GM23338 (cell line): ENCODE measurements at regions not wholly inside any gene's neighbourhood (a gene's known extent, or its start where the extent isn't known, plus 50 kb on each side); places are given as distances from the start of the nearest gene placed in this dataset.

ENCODE experiments used
- ATAC-seq: fragments of 200-7000 bp; cut with Tn5 transposase; 3 replicates; pipeline ENCODE4 v1.9.1; 2020
- DNase-seq: peaks from one replicate; pipeline ENCODE4 v3.0.0-alpha.2; 2015; ENCODE audit warnings: low spot score
- H2AFZ ChIP-seq: fragments of 200-600 bp; sonication (generic); 2 replicates; pipeline ENCODE4 v1.8.0; 2016; ENCODE audit warnings: antibody characterized with exemption, mild to moderate bottlenecking, moderate library complexity
- H3F3A ChIP-seq: fragments of 200-600 bp; sonication (generic); replicated peaks from 2 replicates; pipeline ENCODE4 v1.8.0; 2017; ENCODE audit warnings: antibody characterized with exemption, mixed run types, low read depth
- H3K27ac ChIP-seq: fragments of 200-600 bp; sonication (generic); 2 replicates; pipeline ENCODE4 v1.6.1; 2016; ENCODE audit warnings: low read depth
- H3K27me3 ChIP-seq: fragments of 200-600 bp; sonication (generic); 2 replicates; pipeline ENCODE4 v1.8.0; 2016; ENCODE audit warnings: mild to moderate bottlenecking, mixed run types, moderate library complexity; ENCODE audit not compliant: insufficient read depth
- H3K36me3 ChIP-seq: fragments of 200-600 bp; sonication (generic); 2 replicates; pipeline ENCODE4 v1.8.0; 2016; ENCODE audit warnings: mild to moderate bottlenecking; ENCODE audit not compliant: insufficient read depth
- H3K4me1 ChIP-seq: fragments of 200-600 bp; sonication (generic); 2 replicates; pipeline ENCODE4 v1.8.0; 2016; ENCODE audit warnings: mild to moderate bottlenecking, moderate library complexity; ENCODE audit not compliant: insufficient read depth
- H3K4me2 ChIP-seq: fragments of 200-600 bp; sonication (generic); 2 replicates; pipeline ENCODE4 v1.7.1; 2017; ENCODE audit warnings: mixed run types
- H3K4me3 ChIP-seq: fragments of 200-600 bp; sonication (generic); 2 replicates; pipeline ENCODE4 v1.6.1; 2016; ENCODE audit warnings: mixed run types
- H3K79me2 ChIP-seq: fragments of 200-600 bp; sonication (generic); replicated peaks from 2 replicates; pipeline ENCODE4 v1.8.0; 2017; ENCODE audit warnings: mild to moderate bottlenecking; ENCODE audit not compliant: insufficient read depth
- H3K9me2 ChIP-seq: fragments of 200-600 bp; sonication (generic); 2 replicates; pipeline ENCODE4 v1.8.0; 2017; ENCODE audit not compliant: insufficient read depth
- H4K20me1 ChIP-seq: fragments of 200-600 bp; sonication (generic); replicated peaks from 2 replicates; pipeline ENCODE4 v1.8.0; 2017; ENCODE audit warnings: mild to moderate bottlenecking; ENCODE audit not compliant: insufficient read depth
- H3K27ac Mint-ChIP-seq: 2 replicates; pipeline ENCODE4 v1.8.0; 2020; ENCODE audit warnings: inconsistent platforms, mild to moderate bottlenecking, moderate library complexity, mixed read lengths
- H3K27me3 Mint-ChIP-seq: 3 replicates; pipeline ENCODE4 v1.8.0; 2022; ENCODE audit warnings: low read depth, mild to moderate bottlenecking, moderate library complexity, mixed read lengths, inconsistent platforms; ENCODE audit not compliant: insufficient read depth, poor library complexity
- H3K36me3 Mint-ChIP-seq: 3 replicates; pipeline ENCODE4 v1.8.0; 2021; ENCODE audit warnings: low read depth, mild to moderate bottlenecking, inconsistent platforms, moderate library complexity, mixed read lengths
- H3K4me1 Mint-ChIP-seq: 3 replicates; pipeline ENCODE4 v1.8.0; 2020; ENCODE audit warnings: mild to moderate bottlenecking, inconsistent platforms, mixed read lengths
- H3K4me3 Mint-ChIP-seq: 3 replicates; pipeline ENCODE4 v1.8.0; 2021; ENCODE audit warnings: moderate library complexity, mild to moderate bottlenecking, inconsistent platforms, mixed read lengths
- H3K9me3 Mint-ChIP-seq: 3 replicates; pipeline ENCODE4 v1.8.0; 2020; ENCODE audit warnings: moderate library complexity, mild to moderate bottlenecking, inconsistent platforms, mixed read lengths
- CREB1 ChIP-seq: fragments of 250-450 bp; sonication (Bioruptor Pico); IDR thresholded peaks from 2 replicates; pipeline ENCODE4 v1.5.0; 2020; ENCODE audit warnings: low read depth, mild to moderate bottlenecking, moderate library complexity
- EZH2 ChIP-seq: fragments of 200-600 bp; sonication (generic); IDR thresholded peaks from one replicate; pipeline ENCODE4 v1.8.0; 2017; ENCODE audit warnings: antibody characterized with exemption, mild to moderate bottlenecking, low read depth; ENCODE audit not compliant: unreplicated experiment
- EZH2phosphoT487 ChIP-seq: fragments of 200-600 bp; sonication (generic); IDR thresholded peaks from one replicate; pipeline ENCODE4 v1.8.1; 2018; ENCODE audit warnings: antibody characterized with exemption; ENCODE audit not compliant: unreplicated experiment
- JUNB ChIP-seq: IDR thresholded peaks from one replicate; pipeline ENCODE4 v1.6.1; 2016; ENCODE audit warnings: antibody characterized with exemption; ENCODE audit not compliant: unreplicated experiment
- NANOG ChIP-seq: IDR thresholded peaks from 2 replicates; pipeline ENCODE4 v1.6.1; 2016; ENCODE audit warnings: antibody characterized with exemption, borderline replicate concordance
- POLR2AphosphoS5 ChIP-seq: IDR thresholded peaks from 2 replicates; pipeline ENCODE4 v1.6.1; 2016; ENCODE audit warnings: antibody characterized with exemption, low read depth
- STAT1 ChIP-seq: IDR thresholded peaks from one replicate; pipeline ENCODE4 v1.6.1; 2016; ENCODE audit warnings: antibody characterized with exemption; ENCODE audit not compliant: unreplicated experiment
- ZNF114 ChIP-seq: fragments of 250-450 bp; sonication (Bioruptor Pico); IDR thresholded peaks from 2 replicates; pipeline ENCODE4 v1.5.0; 2020; ENCODE audit warnings: mild to moderate bottlenecking, moderate library complexity
- TF ChIP-seq, protein P1 (sequence below): IDR thresholded peaks from one replicate; pipeline ENCODE4 v1.6.1; 2018; ENCODE audit warnings: antibody characterized with exemption; ENCODE audit not compliant: unreplicated experiment
- TF ChIP-seq, protein P2 (sequence below), 2 experiments: fragments of 200-600 bp in 1 of 2; sonication (generic) in 1 of 2; conservative IDR thresholded peaks; 2 replicates each; pipeline versions ENCODE4 v1.5.1 to v1.6.1; 2016 to 2017; ENCODE audit warnings: antibody characterized with exemption in 2 of 2, low read depth in 2 of 2, mild to moderate bottlenecking in 2 of 2, moderate library complexity in 1 of 2

DNA sequence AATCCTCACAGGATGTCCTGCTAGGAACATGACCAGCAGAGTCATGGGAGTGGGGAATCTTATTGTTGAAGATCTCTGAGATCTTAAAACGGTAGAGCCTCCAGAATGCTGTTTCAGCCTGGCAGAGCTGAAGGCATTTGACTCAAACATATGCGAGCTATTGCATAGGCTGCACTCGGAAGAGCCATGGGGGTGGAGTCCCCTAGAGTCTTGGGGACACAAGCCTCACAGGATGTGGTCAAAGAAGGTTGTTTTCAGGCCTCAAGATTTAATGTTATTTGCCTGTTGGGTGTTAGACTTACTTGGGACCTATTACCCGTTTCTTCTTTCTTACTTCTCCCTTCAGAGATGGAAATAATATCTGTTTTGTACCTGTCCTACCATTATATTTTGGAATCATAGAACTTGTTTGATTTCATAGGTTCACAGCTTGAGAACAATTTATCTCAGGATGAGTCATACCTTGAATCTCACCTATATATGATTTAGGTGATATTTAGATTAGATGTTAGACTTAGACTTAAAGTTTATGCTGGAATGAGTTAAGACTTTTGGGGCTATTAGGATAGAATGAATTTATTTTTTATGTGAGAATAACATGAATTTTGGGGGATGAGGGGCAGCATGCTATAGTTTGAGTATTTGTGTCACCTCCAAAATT is 172.2 kb upstream of the ATP2B1 start:
- Histone ChIP-seq H3F3A (no peaks in the 10 kb centered on the region), H3K9me2 (no peaks in the 10 kb centered on the region), H4K20me1 (no peaks in the 10 kb centered on the region), H3K27me3 (no peaks in the 10 kb centered on the region), H3K27ac (no peak overlapping the region), H3K4me2 (no peak overlapping the region), H3K36me3 (no peaks in the 10 kb centered on the region), H3K4me1 (peaks cover 20% of the 10 kb centered on the region), H3K4me3 (no peak overlapping the region), H3K79me2 (no peaks in the 10 kb centered on the region), H2AFZ (peak overlapping the region; percentile 28; the same call in 1 of the 2 replicates)
- H3K27me3 Mint-ChIP-seq = no peaks in the 10 kb centered on the region
- TF ChIP-seq ZNF114 (CRISPR knock-in tag) = no peak
- TF ChIP-seq, protein P1, sequence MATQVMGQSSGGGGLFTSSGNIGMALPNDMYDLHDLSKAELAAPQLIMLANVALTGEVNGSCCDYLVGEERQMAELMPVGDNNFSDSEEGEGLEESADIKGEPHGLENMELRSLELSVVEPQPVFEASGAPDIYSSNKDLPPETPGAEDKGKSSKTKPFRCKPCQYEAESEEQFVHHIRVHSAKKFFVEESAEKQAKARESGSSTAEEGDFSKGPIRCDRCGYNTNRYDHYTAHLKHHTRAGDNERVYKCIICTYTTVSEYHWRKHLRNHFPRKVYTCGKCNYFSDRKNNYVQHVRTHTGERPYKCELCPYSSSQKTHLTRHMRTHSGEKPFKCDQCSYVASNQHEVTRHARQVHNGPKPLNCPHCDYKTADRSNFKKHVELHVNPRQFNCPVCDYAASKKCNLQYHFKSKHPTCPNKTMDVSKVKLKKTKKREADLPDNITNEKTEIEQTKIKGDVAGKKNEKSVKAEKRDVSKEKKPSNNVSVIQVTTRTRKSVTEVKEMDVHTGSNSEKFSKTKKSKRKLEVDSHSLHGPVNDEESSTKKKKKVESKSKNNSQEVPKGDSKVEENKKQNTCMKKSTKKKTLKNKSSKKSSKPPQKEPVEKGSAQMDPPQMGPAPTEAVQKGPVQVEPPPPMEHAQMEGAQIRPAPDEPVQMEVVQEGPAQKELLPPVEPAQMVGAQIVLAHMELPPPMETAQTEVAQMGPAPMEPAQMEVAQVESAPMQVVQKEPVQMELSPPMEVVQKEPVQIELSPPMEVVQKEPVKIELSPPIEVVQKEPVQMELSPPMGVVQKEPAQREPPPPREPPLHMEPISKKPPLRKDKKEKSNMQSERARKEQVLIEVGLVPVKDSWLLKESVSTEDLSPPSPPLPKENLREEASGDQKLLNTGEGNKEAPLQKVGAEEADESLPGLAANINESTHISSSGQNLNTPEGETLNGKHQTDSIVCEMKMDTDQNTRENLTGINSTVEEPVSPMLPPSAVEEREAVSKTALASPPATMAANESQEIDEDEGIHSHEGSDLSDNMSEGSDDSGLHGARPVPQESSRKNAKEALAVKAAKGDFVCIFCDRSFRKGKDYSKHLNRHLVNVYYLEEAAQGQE = no peak
- no peak for TF ChIP-seq POLR2AphosphoS5
- no peak for TF ChIP-seq CREB1
- TF ChIP-seq, protein P2, sequence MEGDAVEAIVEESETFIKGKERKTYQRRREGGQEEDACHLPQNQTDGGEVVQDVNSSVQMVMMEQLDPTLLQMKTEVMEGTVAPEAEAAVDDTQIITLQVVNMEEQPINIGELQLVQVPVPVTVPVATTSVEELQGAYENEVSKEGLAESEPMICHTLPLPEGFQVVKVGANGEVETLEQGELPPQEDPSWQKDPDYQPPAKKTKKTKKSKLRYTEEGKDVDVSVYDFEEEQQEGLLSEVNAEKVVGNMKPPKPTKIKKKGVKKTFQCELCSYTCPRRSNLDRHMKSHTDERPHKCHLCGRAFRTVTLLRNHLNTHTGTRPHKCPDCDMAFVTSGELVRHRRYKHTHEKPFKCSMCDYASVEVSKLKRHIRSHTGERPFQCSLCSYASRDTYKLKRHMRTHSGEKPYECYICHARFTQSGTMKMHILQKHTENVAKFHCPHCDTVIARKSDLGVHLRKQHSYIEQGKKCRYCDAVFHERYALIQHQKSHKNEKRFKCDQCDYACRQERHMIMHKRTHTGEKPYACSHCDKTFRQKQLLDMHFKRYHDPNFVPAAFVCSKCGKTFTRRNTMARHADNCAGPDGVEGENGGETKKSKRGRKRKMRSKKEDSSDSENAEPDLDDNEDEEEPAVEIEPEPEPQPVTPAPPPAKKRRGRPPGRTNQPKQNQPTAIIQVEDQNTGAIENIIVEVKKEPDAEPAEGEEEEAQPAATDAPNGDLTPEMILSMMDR (conservative IDR thresholded peaks at IDR 0.05; ENCODE audit: low read depth in 2 of 2) = no peak
- TF ChIP-seq EZH2 = no peak
- no peak for TF ChIP-seq JUNB
- TF ChIP-seq EZH2phosphoT487 = no peak
- H3K4me1 Mint-ChIP-seq = peaks cover 38% of the 10 kb centered on the region
- no peaks in the 10 kb centered on the region for H3K36me3 Mint-ChIP-seq
- DNase-seq (no peak), ATAC-seq (no peak)
- H3K4me3 Mint-ChIP-seq = no peak overlapping the region
- H3K9me3 Mint-ChIP-seq = no peaks in the 10 kb centered on the region
- 0 out of 2 replicates have a peak overlapping the region, but pooled peaks have one; percentile 61 for H3K27ac Mint-ChIP-seq

DNA sequence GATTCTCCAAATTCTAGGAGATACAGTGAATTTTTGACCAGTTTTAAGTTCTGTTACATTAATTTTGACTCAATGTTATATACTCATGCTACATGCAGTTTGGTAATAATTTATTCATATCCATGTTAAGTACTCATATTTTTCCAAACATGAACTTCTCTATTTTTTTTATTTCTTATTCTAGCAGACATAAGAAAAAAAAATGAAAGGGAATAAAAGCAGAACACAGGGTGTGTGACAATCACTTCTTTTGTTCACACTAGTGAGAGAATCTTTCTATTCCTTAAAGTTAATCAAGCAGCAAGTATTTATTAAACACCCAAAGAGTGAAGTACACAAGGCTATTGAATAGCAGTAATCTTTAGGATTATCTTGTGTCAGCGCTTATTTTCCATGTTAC is 171.1 kb upstream of the ATP2B1 start:
- Histone ChIP-seq H4K20me1 (no peaks in the 10 kb centered on the region), H3F3A (no peaks in the 10 kb centered on the region), H3K4me2 (no peak overlapping the region), H3K27ac (no peak overlapping the region), H3K4me3 (no peak overlapping the region), H2AFZ (no peak overlapping the region), H3K4me1 (peaks cover 18% of the 10 kb centered on the region), H3K9me2 (no peaks in the 10 kb centered on the region), H3K36me3 (no peaks in the 10 kb centered on the region), H3K27me3 (no peaks in the 10 kb centered on the region), H3K79me2 (no peaks in the 10 kb centered on the region)
- Mint-ChIP-seq H3K9me3 (no peaks in the 10 kb centered on the region), H3K4me1 (peaks cover 33% of the 10 kb centered on the region), H3K36me3 (no peaks in the 10 kb centered on the region), H3K27ac (no peak overlapping the region), H3K4me3 (no peak overlapping the region), H3K27me3 (no peaks in the 10 kb centered on the region)
- no peak for DNase-seq
- no peak for ATAC-seq
- TF ChIP-seq STAT1 (no peak), POLR2AphosphoS5 (no peak), EZH2phosphoT487 (no peak), NANOG (no peak)
- TF ChIP-seq, protein P1 = no peak
